AG04450 (cell line): ENCODE measurements at regions not wholly inside any gene's neighbourhood (a gene's known extent, or its start where the extent isn't known, plus 50 kb on each side); places are given as distances from the start of the nearest gene placed in this dataset. TPM values are rescaled to one million over a fixed set of nuclear protein-coding genes. Genes with fewer than 3 reads are reported as not detected.

Experiments
- CTCF ChIA-PET: fragments of 300-600, 350-600 bp; formaldehyde crosslinking; extraction: SDS; loops from one replicate; lab custom pipeline; 2022; ENCODE audit warnings: antibody characterized with exemption, inconsistent platforms; lab: Charles Lee
- POLR2A ChIA-PET: fragments of 350-600 bp; formaldehyde crosslinking; extraction: SDS; loops from one replicate; lab custom pipeline; 2021; ENCODE audit warnings: antibody characterized with exemption, inconsistent platforms; lab: Yijun Ruan, JAX
- DNase-seq: peaks from one replicate; pipeline ENCODE4 v3.0.0-alpha.2; 2011; ENCODE audit warnings: low read depth, low spot score
- H3K27ac ChIP-seq: one replicate; pipeline ENCODE4 v1.5.1; 2012; ENCODE audit warnings: low read depth, low read length, control low read depth
- H3K27me3 ChIP-seq: one replicate; pipeline ENCODE4 v1.6.0; 2012; ENCODE audit warnings: low read length; ENCODE audit not compliant: control insufficient read depth, insufficient read depth
- H3K4me3 ChIP-seq: 2 replicates; pipeline ENCODE4 v1.5.1; 2011; ENCODE audit warnings: mild to moderate bottlenecking, low read depth, low read length, control low read depth
- H3K9me3 ChIP-seq: 2 replicates; pipeline ENCODE4 v1.5.1; 2012; ENCODE audit warnings: low read length; ENCODE audit not compliant: control insufficient read depth, insufficient read depth
- small RNA-seq: library from RNA; depleted of rRNA; stranded (forward); fragments of <200 nt; gene quantifications from one replicate; pipeline ENCODE3, GENCODE V24; 2012; ENCODE audit warnings: low read depth; ENCODE audit not compliant: insufficient read length
- TF ChIP-seq, protein P1 (sequence below): IDR thresholded peaks from 2 replicates; pipeline ENCODE4 v1.5.1; 2011; ENCODE audit warnings: low read depth, low read length, control low read depth, inconsistent platforms

- ChIA-PET POLR2A (no interaction called here), CTCF (no interaction called here)
- Histone ChIP-seq H3K27me3 (no peaks in the 10 kb centered on the region), H3K4me3 (no peak overlapping the region), H3K9me3 (peaks cover 24% of the 10 kb centered on the region), H3K27ac (no peak overlapping the region)
- no peak for DNase-seq
- TF ChIP-seq, protein P1, sequence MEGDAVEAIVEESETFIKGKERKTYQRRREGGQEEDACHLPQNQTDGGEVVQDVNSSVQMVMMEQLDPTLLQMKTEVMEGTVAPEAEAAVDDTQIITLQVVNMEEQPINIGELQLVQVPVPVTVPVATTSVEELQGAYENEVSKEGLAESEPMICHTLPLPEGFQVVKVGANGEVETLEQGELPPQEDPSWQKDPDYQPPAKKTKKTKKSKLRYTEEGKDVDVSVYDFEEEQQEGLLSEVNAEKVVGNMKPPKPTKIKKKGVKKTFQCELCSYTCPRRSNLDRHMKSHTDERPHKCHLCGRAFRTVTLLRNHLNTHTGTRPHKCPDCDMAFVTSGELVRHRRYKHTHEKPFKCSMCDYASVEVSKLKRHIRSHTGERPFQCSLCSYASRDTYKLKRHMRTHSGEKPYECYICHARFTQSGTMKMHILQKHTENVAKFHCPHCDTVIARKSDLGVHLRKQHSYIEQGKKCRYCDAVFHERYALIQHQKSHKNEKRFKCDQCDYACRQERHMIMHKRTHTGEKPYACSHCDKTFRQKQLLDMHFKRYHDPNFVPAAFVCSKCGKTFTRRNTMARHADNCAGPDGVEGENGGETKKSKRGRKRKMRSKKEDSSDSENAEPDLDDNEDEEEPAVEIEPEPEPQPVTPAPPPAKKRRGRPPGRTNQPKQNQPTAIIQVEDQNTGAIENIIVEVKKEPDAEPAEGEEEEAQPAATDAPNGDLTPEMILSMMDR = no peak
These were observed 61.4 kb upstream of the PIRT start for GRCh38 chr17:10899281-10899680.

DNA sequence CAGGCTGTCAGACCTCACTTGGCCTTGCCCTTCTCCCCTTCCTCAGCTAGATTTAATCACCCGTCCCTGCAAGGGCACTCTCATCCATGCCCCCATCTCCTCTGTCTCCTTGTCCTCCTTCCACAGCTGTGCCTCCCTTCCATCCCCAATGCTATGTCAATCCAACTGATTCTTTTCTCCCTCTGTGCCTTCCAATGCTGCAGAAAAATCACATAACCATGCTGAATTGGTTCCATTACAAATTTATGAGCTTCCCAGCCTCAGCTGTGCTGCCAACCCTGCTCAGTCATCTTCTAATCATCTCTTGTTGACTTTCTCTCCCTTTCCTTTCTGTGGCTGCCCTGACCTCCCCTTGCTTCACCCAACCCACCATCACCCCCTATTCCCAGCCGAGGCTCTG lies 56.3 kb upstream of the PIRT start:
- Histone ChIP-seq H3K9me3 (peaks cover 28% of the 10 kb centered on the region), H3K4me3 (no peak overlapping the region), H3K27me3 (no peaks in the 10 kb centered on the region), H3K27ac (no peak overlapping the region)
- no peak for DNase-seq
- TF ChIP-seq, protein P1 = no peak
- ChIA-PET POLR2A (no interaction called here), CTCF (no interaction called here)

GRCh38 chr17:10888858-10889257 lies 51.0 kb upstream of the PIRT start:
- H3K27me3 ChIP-seq = no peaks in the 10 kb centered on the region
- no peak overlapping the region for H3K4me3 ChIP-seq
- peaks cover 11% of the 10 kb centered on the region; the same call in 1 of the 2 replicates for H3K9me3 ChIP-seq
- no peak overlapping the region for H3K27ac ChIP-seq
- CTCF ChIA-PET = interaction anchor here (0.5 kb wide), 1 partner anchor 258 kb away, joined by 3 read pairs; no protein-coding TSS in a partner anchor
- DNase-seq = no peak
- TF ChIP-seq, protein P1 = no peak
- POLR2A ChIA-PET = no interaction called here

Small RNAs in the stretch of these regions (small RNA-seq; reads per million reads assigned to genes)
- gene RN7SL601P = not detected
